ENCODE measurements at regions not wholly inside any gene's neighbourhood (a gene's known extent, or its start where the extent isn't known, plus 50 kb on each side); places are given as distances from the start of the nearest gene placed in this dataset.
"Not testable (repeated sequence)": the region's sequence is repeated elsewhere in the genome, so short reads cannot be mapped to it uniquely, and the experiment has no call there.

GRCh38 chr6:100322886-100323285 lies 141.8 kb downstream of the SIM1 start:
- DNase-seq (ENCODE audit: insufficient read length, low spot score), result no peak
- no peak for TF ChIP-seq POLR2A (IDR thresholded peaks at IDR 0.05; ENCODE audit: low read depth, low read length)
- FAIRE-seq, result no peak

GRCh38 chr6:100320686-100321085 lies 144.0 kb downstream of the SIM1 start:
- DNase-seq (ENCODE audit: insufficient read length, low spot score), result no peak
- TF ChIP-seq POLR2A (IDR thresholded peaks at IDR 0.05; ENCODE audit: low read depth, low read length), result no peak
- FAIRE-seq, result no peak

- FAIRE-seq (no peak), DNase-seq (ENCODE audit: insufficient read length, low spot score) (no peak)
- TF ChIP-seq POLR2A (IDR thresholded peaks at IDR 0.05; ENCODE audit: low read depth, low read length), result no peak
Measured at GRCh38 chr6:100317031-100317430, 147.7 kb downstream of the SIM1 start.

- no peak for TF ChIP-seq POLR2A (IDR thresholded peaks at IDR 0.05; ENCODE audit: low read depth, low read length)
Measured at GRCh38 chr6:100314186-100314585, 150.5 kb downstream of the SIM1 start.

GRCh38 chr6:100311707-100312251 lies 152.9 kb downstream of the SIM1 start:
- no peak for FAIRE-seq
- no peak for TF ChIP-seq POLR2A (IDR thresholded peaks at IDR 0.05; ENCODE audit: low read depth, low read length)
- DNase-seq (ENCODE audit: insufficient read length, low spot score), result no peak

More at GRCh38 chr6:100314186-100314585, 150.5 kb downstream of the SIM1 start:
- DNase-seq (ENCODE audit: insufficient read length, low spot score) (no peak), FAIRE-seq (no peak)

GRCh38 chr6:100309174-100309573 lies 155.5 kb downstream of the SIM1 start:
- FAIRE-seq, result no peak
- no peak for TF ChIP-seq POLR2A (IDR thresholded peaks at IDR 0.05; ENCODE audit: low read depth, low read length)

GRCh38 chr6:100307561-100307960 lies 157.2 kb downstream of the SIM1 start:
- TF ChIP-seq POLR2A (IDR thresholded peaks at IDR 0.05; ENCODE audit: low read depth, low read length), result no peak
- DNase-seq (ENCODE audit: insufficient read length, low spot score), result no peak

More at GRCh38 chr6:100309174-100309573, 155.5 kb downstream of the SIM1 start:
- no peak for DNase-seq (ENCODE audit: insufficient read length, low spot score)

GRCh38 chr6:100305209-100305869 lies 159.4 kb downstream of the SIM1 start:
- no peak for FAIRE-seq

More at GRCh38 chr6:100307561-100307960, 157.2 kb downstream of the SIM1 start:
- no peak for FAIRE-seq

GRCh38 chr6:100304575-100304974 lies 160.1 kb downstream of the SIM1 start:
- TF ChIP-seq POLR2A (IDR thresholded peaks at IDR 0.05; ENCODE audit: low read depth, low read length), result no peak
- DNase-seq (ENCODE audit: insufficient read length, low spot score) (no peak), FAIRE-seq (peak; percentile 30)

More at GRCh38 chr6:100305209-100305869, 159.4 kb downstream of the SIM1 start:
- no peak for DNase-seq (ENCODE audit: insufficient read length, low spot score)
- no peak for TF ChIP-seq POLR2A (IDR thresholded peaks at IDR 0.05; ENCODE audit: low read depth, low read length)

- peak; percentile 27 for FAIRE-seq
Measured at GRCh38 chr6:100301731-100302130, 163.0 kb downstream of the SIM1 start.

GRCh38 chr6:100300221-100300736 lies 164.4 kb downstream of the SIM1 start:
- TF ChIP-seq POLR2A (IDR thresholded peaks at IDR 0.05; ENCODE audit: low read depth, low read length), result no peak
- DNase-seq (ENCODE audit: insufficient read length, low spot score) (peak; percentile 20), FAIRE-seq (peak; percentile 88)

More at GRCh38 chr6:100301731-100302130, 163.0 kb downstream of the SIM1 start:
- DNase-seq (ENCODE audit: insufficient read length, low spot score), result no peak
- TF ChIP-seq POLR2A (IDR thresholded peaks at IDR 0.05; ENCODE audit: low read depth, low read length), result no peak

GRCh38 chr6:100296810-100297544 lies 167.7 kb downstream of the SIM1 start:
- FAIRE-seq (peak; percentile 89), DNase-seq (ENCODE audit: insufficient read length, low spot score) (no peak)
- TF ChIP-seq POLR2A (IDR thresholded peaks at IDR 0.05; ENCODE audit: low read depth, low read length), result no peak

GRCh38 chr6:100295172-100295571 lies 169.5 kb downstream of the SIM1 start:
- FAIRE-seq; DNase-seq (ENCODE audit: insufficient read length, low spot score): not testable (repeated sequence)

- DNase-seq (ENCODE audit: insufficient read length, low spot score) (no peak), FAIRE-seq (no peak)
- no peak for TF ChIP-seq POLR2A (IDR thresholded peaks at IDR 0.05; ENCODE audit: low read depth, low read length)
Measured at GRCh38 chr6:100289285-100289684, 175.4 kb downstream of the SIM1 start.
